Muscle of back (tissue), 3 donors: ENCODE measurements at regions not wholly inside any gene's neighbourhood (a gene's known extent, or its start where the extent isn't known, plus 50 kb on each side); places are given as distances from the start of the nearest gene placed in this dataset.
A peak's percentile ranks its signal among the peaks of the same experiment; 100 is the strongest.

Experiments
- DNase-seq, 3 donors: peaks; one replicate each; pipeline versions ENCODE4 v3.0.0 to v3.0.0-alpha.2; 2013

DNA sequence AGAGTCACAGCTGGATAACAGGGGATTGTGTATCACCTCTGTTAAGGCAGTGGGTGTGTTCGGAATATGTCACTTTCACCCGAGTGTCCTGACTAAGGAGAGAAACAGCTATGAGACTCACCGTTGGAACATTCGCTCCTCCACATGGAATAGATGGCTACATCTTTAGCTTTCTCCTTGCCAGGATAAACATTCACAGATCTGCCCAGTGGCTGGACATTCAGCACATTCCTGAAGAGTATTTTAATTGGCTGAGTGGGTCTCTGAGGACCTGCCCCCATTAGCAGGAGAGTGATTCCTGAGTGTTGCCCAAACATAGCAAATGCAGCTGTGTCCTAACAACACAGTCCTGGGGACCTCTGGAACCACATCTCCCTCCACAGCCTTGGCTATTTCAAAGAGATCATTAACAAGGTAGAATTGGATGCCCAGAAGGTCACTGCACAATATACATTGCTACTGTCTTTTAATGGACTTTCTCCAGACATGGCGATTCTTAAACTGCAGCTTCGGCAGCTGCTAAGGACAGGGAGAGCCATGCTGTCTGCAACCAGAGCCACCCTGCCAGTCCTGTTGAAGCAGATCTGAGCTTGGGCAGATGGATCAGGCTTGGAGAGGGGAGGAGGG, 435.0 kb upstream of the CADM1 start:
- no peak for DNase-seq

DNA sequence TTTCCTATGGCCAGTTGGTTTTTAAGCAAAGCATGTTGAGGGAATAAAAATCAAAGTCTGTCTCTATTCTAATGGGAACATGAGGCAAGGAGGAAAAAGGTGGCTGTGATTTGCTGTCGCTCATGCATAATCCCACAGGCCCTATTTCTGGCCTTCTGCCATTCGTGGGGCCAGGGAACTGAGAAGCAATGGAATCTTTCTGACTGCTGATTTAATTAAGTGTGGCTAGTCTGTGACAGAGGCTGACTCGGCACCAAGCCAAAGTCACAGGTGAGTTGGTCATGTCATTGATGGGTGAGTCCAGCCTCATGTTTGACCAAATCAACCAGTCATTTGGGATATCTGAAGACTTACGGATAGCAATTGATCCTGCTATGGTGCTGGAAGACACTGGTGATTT, 429.3 kb upstream of the CADM1 start:
- DNase-seq, result no peak

DNA sequence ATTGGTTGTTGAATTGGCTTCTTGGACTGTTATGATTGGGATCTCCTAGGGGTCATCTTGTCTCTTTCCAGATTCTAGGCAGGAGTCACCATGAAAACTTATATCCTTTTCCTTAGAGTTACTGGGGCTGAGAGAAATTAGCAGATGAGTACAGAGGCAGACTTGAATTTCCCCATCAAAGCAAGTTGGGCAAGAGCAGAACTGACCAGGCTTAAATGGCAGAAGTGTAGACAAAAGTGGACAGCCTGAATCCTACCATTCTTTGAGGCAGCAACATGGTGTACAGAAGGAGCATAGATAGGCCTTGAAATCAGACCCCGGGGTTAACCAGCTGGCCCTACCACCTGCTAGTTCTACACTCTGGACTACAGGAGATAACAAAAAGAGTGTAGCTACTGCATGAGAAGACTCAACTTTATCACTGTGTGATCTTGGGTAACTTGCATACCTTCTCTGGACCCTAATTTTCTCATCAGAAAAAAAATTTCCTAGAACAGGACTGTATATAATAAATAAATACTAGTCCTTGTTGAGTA, 427.4 kb upstream of the CADM1 start:
- no peak for DNase-seq

DNA sequence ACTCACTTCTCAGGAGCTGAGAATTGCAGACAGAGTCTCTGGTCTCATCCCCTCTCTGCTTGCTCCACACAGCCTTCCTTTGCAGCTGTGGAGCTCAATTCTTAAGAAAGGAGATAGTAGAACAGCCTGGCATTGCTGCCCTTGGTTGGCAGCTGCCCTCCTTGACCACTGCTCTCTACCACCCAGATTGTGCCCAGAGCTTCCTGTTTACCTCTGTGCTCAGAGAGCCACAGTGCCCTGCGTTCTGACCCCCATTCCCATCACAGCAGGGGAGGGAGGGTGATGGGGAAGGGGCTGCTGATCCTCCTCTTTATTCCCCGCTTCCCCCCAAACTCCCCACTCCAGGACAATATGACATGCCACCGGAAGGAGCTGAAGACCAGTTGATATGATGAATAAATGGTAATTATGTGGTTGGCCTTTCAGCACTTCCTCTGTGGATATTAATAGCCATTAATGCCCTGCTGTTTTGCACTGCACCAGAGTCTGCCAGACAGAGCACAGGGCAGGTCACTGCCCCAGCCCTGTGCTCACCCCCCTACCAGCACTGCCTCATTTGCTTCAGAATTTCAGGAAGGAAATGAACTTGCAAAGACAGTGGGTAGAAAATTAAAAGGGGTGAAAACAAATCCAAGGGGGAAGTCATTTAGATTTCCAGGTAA, 426.8 kb upstream of the CADM1 start:
- DNase-seq, result no peak

DNA sequence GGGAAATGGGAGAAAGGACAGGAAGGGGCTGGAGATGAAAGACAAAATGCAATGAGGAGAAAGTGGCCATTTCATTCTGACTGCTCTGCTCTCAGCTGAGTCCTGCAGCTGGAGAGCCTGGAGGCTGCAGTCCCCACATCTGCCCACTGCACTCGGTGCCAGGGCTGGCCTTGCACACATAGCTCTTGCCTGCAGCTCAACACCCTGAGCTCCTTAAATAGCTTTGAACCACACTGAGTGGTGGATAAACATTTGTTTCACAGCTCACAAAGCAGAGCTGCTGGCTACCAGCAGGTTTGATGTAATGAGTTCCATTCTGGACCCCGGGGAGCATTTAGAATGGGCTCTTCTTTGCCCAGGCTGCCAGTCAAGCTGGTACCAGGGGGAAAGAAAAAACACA, 426.1 kb upstream of the CADM1 start:
- no peak for DNase-seq

DNA sequence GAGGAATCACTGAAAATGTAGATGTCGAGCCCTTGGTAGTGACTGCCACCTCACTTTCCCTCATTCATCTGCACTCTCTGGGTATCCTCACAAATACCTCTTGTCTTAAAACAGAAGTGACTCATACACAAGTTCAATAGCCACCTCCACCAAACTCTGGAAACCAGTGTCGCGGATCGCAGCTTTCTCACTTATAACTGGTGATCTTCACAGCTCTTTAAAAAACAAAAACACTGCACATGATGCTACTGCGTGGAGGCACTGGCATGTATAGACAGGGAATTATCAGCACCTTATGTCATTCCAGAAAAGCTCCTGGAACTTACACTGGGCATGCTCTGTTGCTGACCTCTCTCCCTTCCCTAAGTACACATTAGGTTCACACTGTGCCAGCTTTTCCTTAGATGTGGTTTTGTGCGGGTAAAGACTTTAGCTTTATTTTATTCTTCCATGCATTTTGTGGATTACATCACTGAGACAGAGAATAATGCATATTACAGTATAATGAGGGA, 425.5 kb upstream of the CADM1 start:
- no peak for DNase-seq

DNA sequence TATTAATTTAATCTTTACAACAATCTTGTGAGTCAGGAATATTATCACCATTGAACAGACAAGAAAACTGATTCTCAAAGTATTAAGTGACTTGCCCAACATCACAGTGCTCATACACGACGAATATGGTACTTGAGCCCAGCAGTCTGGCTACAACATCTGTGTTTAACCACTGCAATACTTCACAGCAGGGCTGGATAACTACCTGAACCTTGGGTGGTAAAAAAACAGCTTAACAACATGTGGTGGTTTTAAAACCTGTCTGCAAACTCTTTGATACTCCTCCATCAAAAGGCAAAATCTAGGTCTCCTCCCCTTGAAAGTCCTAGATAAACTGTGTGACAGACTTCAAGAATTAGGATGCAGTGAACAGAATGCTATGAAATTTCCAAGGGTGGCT, 424.6 kb upstream of the CADM1 start:
- DNase-seq, result no peak

DNA sequence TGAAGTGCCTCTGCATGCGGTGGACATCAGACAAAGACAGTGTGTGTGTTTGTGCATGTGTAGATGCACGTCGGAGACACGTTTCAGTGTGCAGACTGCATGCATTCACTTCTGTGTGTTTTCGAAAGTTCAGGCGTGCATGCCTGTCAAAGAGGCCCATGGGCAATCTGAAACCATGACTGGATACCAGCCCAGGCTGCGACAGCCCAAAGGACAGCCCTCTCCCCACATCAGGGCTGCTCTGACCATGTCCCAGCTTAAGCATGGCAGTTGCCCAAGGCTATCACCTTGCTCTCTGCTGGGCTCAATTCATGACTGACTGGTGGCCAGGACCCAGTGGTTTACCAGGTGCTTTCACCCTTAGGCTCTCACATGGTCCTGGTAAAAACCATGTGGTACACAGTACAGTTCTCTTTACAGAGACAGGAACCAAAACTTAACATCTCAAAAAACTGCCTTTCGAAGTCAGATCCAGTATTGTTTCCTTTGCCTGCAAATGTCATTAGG, 423.7 kb upstream of the CADM1 start:
- no peak for DNase-seq

DNA sequence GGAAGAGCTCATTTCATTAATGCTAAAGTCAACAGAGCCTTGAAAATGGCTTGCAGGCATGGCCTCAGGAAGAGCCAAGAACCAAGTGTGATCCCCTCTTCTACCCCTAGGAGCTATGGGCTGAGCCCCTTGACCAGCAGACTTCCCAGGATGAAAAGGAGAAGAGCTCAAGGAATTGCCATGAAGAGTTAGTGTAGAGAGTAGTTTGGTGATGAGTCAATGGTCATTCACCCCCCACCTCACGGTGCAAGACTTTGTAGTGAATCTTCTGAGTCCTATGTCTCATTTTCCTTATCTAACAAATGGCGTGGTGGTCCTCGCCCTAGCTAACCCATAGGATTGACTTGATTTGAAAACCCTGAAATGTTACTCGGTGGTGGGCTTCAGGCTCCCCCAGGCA, 422.4 kb upstream of the CADM1 start:
- DNase-seq, result no peak

DNA sequence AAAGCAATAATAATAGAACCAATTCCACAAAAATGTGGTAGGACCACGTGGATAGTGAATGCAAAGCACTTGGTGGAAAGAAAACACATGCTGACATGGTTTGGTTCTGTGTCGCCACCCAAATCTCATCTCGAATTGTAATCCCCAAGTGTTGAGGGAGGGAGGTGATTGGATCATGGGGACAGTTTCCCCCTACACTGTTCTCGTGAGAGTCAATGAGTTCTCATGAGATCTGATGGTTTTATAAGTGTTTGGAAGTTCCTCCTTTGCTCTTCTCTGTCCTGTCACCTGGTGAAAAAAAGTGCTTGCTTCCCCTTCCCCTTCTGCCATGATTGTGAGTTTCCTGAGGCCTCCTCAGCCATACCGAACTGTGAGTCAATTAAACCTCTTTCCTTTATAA, 421.9 kb upstream of the CADM1 start:
- no peak for DNase-seq

DNA sequence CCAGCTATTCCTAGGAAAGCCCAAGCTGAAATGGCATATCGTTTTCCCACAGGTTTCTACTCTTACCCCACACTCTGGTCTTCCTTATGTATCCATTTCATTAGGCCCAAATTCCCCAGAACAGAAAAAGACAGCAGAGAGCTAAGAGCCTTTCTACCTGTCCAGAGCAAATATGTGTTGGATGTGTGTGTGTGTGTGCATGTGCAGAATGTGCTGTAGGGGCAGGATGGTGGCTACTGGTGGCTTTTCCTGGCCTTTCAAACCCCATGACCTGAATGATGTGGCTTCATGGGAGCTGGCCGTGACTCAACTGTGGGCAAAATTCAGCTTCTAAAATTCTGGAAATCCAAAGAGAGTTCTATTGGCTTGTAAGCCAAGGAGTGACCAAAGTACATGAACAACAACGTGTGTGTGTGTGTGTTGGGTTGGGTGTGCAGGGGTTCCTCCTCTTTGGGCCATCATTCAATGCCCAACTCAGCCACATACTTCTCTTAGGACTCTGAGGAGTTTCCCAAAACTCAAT, 421.4 kb upstream of the CADM1 start:
- no peak for DNase-seq

DNA sequence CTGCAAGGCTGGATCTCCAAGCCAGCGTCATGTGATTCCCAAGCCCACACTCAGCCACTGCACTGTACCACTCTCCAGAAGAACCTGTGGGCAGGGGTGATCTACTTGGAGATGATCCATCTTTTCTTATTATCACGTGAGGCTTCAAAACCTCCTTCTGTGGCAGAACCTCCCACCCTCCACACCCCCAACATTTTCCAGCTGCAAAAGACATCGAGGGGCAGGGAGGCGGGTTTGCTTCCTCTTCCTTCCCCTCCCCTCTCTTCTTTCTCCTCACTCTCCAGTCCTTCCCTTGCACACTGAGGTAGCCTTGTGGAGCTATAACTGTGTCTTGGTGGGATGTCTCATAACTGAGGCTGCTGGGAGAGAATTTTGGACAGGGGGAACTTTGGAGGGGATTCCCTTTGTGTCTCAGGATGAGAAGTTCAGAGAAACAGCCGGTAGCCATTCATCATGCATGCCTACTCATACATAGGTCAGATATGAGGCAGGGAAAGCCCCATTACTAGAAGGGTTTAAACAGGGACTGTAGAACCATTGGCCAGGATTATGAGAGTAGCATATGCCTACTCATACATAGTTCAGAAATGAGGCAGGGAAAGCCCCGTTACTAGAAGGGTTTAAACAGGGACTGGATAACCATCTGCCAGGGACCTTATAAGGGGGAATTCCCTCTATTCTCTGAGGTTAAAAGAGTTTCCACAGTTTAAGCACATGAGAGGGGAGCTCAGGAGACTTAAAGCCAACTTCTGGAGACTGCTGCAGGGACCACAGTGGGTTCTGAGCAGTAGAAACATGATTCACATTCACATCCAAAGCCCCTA, 420.7 kb upstream of the CADM1 start:
- no peak for DNase-seq

DNA sequence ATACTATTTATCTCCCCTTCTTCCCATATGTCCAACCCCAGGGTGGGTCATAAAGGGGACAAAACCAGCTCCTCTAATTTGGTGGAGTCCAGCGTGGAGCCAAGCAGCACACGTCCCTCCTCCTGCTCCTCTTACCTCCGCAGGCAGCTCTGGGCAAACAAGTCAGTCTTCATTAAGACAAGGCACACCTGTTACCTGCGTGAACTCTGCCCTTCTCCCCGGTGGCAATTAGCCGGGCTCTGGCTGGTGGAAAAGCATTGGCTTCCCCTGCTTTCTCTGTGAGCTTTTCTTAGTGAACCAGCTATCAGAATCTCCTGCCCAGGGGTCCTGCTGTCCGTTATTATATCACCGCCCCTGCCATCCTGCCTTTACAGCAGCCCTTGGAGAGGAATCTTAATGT, 418.7 kb upstream of the CADM1 start:
- no peak for DNase-seq

DNA sequence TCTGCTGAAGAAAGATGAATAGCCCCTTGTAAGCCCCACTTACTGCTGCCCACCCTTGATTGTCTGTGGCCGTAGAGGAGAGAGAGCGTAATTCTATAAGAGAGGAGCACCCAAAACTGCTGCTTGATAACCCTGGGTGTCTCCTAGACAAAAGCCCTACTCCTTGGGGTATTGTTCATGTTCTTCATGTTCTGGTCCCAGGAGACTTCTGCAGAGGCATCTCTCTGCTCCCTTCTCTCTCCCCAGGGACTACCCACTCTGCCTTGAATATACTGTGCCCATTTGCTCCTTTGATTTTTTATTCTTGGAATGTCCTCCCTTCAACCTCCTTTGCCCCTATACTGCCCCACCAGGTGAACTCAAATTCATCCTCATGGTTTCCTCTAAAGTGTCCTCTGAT, 417.8 kb upstream of the CADM1 start:
- DNase-seq, result no peak

DNA sequence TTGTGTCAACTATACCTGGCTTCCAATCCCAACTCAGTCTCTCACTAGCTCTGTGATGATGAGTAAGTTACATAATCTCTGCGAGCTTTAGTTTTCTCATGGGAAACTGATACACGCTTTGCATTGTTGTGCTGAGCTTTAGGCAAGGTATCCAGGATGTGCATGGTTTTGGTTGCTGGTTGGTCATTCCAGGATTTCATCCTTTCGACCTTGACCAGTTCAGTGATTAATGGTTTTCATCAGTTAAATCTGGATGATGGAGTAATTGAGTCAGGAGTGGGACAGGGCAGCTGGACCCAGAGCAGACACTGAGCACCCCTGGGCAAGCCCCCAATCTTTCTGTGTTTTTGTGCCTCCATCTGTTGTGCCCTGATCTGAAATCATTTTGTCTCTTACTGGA, 417.3 kb upstream of the CADM1 start:
- no peak for DNase-seq

DNA sequence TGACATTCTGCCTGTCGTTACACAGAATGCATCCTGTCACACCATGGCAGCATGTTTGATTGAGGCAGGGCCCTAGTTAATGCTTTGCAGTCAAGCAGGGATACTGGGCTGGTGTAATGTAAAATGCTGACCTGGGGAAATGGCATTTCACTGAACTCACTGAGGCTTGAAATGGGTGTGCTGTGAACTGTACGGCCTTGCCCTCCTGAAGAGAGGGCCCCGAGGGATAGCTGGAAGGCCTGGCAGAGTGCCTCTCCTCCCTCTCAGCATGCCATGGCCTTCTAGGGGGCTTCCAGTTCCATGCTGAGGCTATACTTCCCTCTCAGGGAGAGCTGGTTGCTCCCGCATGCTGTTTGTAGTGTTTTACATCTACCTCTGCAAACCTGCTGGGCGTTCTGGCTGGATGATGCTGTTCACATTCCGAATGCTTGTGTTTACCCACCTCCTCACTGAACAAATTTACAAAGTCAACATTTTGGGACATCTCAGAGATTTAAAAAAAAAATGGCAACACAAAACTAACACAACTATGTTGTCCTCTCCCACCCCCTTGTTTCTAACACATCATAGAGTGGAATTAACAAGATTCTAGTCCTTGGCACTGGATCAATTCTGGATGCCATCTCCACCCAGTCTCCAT, 416.7 kb upstream of the CADM1 start:
- no peak for DNase-seq

DNA sequence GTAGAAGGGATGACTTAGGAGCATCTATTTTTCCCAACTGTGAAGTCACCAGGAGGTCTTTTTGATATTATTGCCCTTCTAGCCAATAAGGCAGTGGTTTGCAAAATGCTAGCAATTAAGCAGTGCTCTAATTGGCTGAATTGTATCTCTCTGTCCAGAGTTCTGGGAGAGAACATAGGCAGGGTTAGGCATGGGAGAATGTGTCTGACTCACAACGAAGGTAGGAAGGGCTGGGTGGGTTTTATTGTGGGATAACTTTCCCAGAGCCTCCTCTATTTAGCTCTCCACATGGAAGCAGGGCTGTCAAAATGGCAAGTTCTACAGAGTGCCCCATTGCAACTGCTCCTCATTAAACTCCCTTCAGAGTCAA, 415.9 kb upstream of the CADM1 start:
- no peak for DNase-seq

DNA sequence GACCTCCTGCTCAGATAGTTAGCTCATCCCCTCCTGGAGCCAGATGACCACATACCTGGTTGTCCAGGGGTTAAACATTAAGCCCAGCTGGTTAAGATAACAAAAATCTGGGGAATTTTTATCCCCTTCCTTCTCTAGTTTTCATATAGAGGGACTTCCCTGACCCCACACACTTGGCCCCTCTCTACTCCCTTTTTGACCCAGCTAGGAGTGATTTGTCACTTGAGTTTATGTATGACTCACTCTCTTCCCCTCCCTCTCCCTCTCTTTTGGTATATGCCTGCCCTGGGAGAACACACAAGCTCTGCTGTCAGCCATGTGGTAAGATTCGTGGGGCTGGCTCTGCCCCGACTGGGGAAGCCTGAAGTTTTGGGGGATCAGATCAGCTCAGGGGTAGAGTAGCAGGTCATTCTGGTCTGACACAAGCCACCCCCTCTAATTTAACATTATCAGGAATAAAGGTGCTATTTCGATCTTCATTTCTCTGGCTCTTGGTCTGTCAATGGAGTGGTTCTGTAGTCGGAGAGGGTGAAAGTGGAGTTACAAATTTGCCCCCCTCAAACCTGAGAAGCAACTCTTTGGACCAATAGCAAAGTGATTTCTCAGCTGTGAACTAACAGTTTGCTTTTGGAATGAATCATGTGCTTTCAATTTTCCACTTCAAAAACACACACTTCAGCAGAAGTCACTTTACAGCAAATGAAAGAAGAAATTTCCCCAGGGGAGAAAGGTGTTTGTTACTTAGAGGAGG, 415.3 kb upstream of the CADM1 start:
- no peak for DNase-seq

DNA sequence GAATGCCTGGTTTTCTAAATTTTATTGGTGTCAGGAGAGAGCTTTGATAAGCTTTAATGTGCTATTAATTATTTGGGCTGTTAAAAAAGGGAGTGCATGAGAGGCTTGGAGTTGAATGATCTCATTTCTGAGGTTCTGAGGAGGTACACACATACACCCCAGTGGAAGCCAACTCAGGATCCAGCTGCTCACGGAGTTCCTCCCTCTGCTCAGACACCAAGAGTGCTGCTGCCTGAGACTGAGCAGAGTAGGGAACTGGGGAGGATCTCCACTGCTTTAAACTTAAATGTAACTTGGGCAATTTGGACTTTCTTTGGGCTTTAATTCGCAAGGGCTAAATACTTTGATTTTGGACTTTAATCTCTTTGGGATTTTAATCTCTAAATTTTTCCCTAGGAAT, 414.4 kb upstream of the CADM1 start:
- no peak for DNase-seq

DNA sequence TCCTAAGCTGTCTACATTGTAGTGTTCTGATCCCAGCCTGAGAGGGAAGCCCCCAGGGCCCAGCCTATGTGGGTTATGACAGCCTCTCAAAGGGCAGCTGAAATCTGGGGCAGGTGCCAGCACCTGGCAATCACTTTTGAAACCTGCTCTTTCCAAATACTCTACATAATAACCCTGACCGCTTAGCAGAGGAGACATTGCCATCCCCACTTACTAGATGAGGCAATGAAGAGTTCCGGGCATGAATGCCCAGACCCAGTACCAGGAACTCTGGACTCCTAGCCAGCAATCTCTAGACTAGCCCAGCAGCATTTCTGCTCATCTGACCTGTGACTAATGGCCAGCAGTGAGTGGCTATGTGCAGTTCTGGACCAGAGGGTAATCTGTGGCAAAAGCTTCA, 412.4 kb upstream of the CADM1 start:
- no peak for DNase-seq

DNA sequence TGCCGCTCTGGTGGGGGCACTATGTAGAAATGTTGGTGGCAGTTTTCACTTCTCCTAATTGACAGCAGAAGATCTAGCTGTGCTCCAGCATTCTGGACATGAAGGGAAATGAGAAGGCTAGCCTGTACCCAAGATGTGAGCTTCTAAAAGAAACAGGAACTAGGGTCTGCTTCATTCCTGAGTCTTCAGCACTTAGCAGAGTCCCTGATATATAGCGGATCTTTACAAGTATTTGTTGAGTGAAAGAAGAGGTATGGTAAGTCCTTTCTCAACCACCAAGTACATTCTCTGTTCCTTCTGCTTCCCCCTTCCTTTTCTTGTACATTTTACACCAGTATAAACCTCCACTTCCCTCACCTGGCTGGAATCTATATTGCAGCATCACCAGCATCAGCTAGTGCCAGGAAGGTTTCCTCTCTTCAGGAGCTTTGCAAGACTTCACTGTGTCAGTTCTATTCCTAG, 408.3 kb upstream of the CADM1 start:
- DNase-seq, result peak in 1 of 3 donors; percentile 20
